Endothelial cell of umbilical vein (primary cell): ENCODE measurements at regions not wholly inside any gene's neighbourhood (a gene's known extent, or its start where the extent isn't known, plus 50 kb on each side); places are given as distances from the start of the nearest gene placed in this dataset.

Experiments
- EZH2 ChIP-seq: IDR thresholded peaks from 2 replicates; pipeline ENCODE4 v1.6.1; 2012; ENCODE audit warnings: borderline replicate concordance, low read depth, mild to moderate bottlenecking, moderate library complexity, low read length, inconsistent platforms; ENCODE audit not compliant: severe bottlenecking
- FOS ChIP-seq: IDR thresholded peaks from 2 replicates; pipeline ENCODE4 v1.6.1; 2011; ENCODE audit warnings: mild to moderate bottlenecking, low read length, moderate library complexity, borderline replicate concordance; ENCODE audit not compliant: insufficient read depth
- GATA2 ChIP-seq: IDR thresholded peaks from 2 replicates; pipeline ENCODE4 v1.7.0; 2011; ENCODE audit warnings: low read depth, mild to moderate bottlenecking, moderate library complexity, mixed read lengths, low read length; ENCODE audit not compliant: insufficient read length, insufficient read depth
- JUN ChIP-seq: IDR thresholded peaks from 2 replicates; pipeline ENCODE4 v1.6.1; 2011; ENCODE audit warnings: borderline replicate concordance, low read depth; ENCODE audit not compliant: insufficient read length, insufficient read depth
- MYC ChIP-seq: IDR thresholded peaks from one replicate; pipeline ENCODE4 v1.6.1; 2011; ENCODE audit warnings: mild to moderate bottlenecking, low read depth, low read length
- POLR2A ChIP-seq: IDR thresholded peaks from 2 replicates; pipeline ENCODE4 v1.6.1; 2012; ENCODE audit warnings: low read depth, mild to moderate bottlenecking, control low read depth, low read length
- POLR2AphosphoS5 ChIP-seq: IDR thresholded peaks from 2 replicates; pipeline ENCODE4 v1.6.1; 2012; ENCODE audit warnings: low read depth, mild to moderate bottlenecking, control low read depth, low read length, moderate library complexity; ENCODE audit not compliant: insufficient read depth
- TF ChIP-seq, protein P1 (sequence below), 2 donors: IDR thresholded peaks; 1 replicate in 1 of 2; 2 replicates in 1 of 2; pipeline ENCODE4 v1.5.1; 2011; ENCODE audit warnings: low read length in 2 of 2, mild to moderate bottlenecking in 2 of 2, moderate library complexity in 2 of 2, control low read depth in 1 of 2, inconsistent platforms in 1 of 2, low read depth in 1 of 2; ENCODE audit not compliant: insufficient read depth in 1 of 2; ENCODE audit errors: extremely low read depth in 1 of 2
- TF ChIP-seq, protein P2 (sequence below): IDR thresholded peaks from 2 replicates; pipeline ENCODE4 v1.6.1; 2011; ENCODE audit not compliant: insufficient read depth, insufficient read length

DNA sequence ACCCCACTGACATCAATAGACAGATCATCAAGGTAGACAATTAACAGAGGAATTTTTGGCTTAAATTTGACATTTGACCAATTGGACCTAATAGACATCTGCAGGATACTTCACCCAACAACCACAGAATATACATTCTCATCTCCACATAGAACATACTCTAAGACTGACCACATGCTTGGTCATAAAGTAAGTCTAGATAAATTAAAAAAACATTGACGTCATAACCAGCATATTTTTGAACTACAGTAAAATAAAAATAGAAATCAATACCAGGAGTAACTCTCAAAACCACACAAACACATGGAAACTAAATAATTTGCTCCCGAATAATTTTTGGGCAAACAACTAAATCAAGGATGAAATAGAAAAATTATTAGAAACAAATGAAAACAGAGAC lies 205.7 kb downstream of the REEP3 start:
- TF ChIP-seq, protein P1, sequence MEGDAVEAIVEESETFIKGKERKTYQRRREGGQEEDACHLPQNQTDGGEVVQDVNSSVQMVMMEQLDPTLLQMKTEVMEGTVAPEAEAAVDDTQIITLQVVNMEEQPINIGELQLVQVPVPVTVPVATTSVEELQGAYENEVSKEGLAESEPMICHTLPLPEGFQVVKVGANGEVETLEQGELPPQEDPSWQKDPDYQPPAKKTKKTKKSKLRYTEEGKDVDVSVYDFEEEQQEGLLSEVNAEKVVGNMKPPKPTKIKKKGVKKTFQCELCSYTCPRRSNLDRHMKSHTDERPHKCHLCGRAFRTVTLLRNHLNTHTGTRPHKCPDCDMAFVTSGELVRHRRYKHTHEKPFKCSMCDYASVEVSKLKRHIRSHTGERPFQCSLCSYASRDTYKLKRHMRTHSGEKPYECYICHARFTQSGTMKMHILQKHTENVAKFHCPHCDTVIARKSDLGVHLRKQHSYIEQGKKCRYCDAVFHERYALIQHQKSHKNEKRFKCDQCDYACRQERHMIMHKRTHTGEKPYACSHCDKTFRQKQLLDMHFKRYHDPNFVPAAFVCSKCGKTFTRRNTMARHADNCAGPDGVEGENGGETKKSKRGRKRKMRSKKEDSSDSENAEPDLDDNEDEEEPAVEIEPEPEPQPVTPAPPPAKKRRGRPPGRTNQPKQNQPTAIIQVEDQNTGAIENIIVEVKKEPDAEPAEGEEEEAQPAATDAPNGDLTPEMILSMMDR (IDR thresholded peaks at IDR 0.05; ENCODE audit: extremely low read depth in 1 of 2, insufficient read depth in 1 of 2, low read depth in 1 of 2, low read length in 2 of 2) = no peak
- TF ChIP-seq FOS (no peak), POLR2AphosphoS5 (no peak), EZH2 (no peak), POLR2A (no peak), MYC (no peak), GATA2 (no peak), JUN (no peak)
- TF ChIP-seq, protein P2, sequence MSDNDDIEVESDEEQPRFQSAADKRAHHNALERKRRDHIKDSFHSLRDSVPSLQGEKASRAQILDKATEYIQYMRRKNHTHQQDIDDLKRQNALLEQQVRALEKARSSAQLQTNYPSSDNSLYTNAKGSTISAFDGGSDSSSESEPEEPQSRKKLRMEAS = no peak
